Cardiac muscle cell (in vitro differentiated cells and primary cell): ENCODE measurements at regions not wholly inside any gene's neighbourhood (a gene's known extent, or its start where the extent isn't known, plus 50 kb on each side); places are given as distances from the start of the nearest gene placed in this dataset.

ENCODE experiments used
- DNase-seq, 2 donors: peaks; one replicate each; pipeline versions ENCODE4 v3.0.0 to v3.0.0-alpha.2; 2010 to 2017; ENCODE audit warnings: low read depth in 1 of 2, low spot score in 1 of 2
- H3K27ac ChIP-seq: fragments of 200-600 bp; sonication (generic); 2 replicates; pipeline ENCODE4 v1.5.1; 2016
- H3K27me3 ChIP-seq: fragments of 200-600 bp; sonication (generic); 2 replicates; pipeline ENCODE4 v1.6.0; 2016; ENCODE audit warnings: control low read depth
- H3K36me3 ChIP-seq: fragments of 200-600 bp; sonication (generic); 2 replicates; pipeline ENCODE4 v1.5.1; 2016; ENCODE audit warnings: control low read depth
- H3K4me1 ChIP-seq: fragments of 200-600 bp; sonication (generic); 2 replicates; pipeline ENCODE4 v1.8.1; 2017; ENCODE audit warnings: low read depth, mild to moderate bottlenecking, mixed run types
- H3K4me3 ChIP-seq: fragments of 200-600 bp; sonication (generic); 2 replicates; pipeline ENCODE4 v1.5.1; 2016; ENCODE audit warnings: mild to moderate bottlenecking
- H3K9me3 ChIP-seq: fragments of 200-600 bp; sonication (generic); 2 replicates; pipeline ENCODE4 v1.5.1; 2017; ENCODE audit warnings: low read depth, mild to moderate bottlenecking, control low read depth
- CTCF ChIP-seq: IDR thresholded peaks from 2 replicates; pipeline ENCODE4 v1.5.1; 2012; ENCODE audit warnings: low read depth, mild to moderate bottlenecking, low read length

DNA sequence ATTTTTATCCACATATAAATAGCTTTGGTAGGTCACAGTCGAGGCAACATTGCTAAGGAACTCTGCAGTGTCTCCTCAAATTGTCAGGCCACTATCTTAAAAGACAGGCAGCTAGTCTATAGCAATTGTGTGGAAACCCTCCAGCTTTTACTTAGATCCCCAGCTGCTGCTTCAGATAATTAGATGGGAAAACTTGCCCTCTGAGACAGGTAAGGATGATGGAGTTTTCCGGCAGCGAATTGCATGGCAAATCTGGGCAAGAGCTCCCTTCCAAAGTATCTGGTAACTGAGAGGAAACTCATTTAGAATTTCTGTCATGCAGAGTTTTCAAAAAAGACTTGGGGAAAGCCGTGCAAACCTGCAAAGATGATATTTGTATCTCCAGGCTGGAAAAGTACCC is 886.2 kb downstream of the UQCRFS1 start:
- no peak for DNase-seq
- no peaks in the 10 kb centered on the region for H3K4me1 ChIP-seq
- H3K4me3 ChIP-seq = no peak overlapping the region
- TF ChIP-seq CTCF = no peak
- H3K9me3 ChIP-seq = no peaks in the 10 kb centered on the region
- no peak overlapping the region for H3K27ac ChIP-seq
- H3K27me3 ChIP-seq = no peaks in the 10 kb centered on the region
- H3K36me3 ChIP-seq = no peaks in the 10 kb centered on the region

DNA sequence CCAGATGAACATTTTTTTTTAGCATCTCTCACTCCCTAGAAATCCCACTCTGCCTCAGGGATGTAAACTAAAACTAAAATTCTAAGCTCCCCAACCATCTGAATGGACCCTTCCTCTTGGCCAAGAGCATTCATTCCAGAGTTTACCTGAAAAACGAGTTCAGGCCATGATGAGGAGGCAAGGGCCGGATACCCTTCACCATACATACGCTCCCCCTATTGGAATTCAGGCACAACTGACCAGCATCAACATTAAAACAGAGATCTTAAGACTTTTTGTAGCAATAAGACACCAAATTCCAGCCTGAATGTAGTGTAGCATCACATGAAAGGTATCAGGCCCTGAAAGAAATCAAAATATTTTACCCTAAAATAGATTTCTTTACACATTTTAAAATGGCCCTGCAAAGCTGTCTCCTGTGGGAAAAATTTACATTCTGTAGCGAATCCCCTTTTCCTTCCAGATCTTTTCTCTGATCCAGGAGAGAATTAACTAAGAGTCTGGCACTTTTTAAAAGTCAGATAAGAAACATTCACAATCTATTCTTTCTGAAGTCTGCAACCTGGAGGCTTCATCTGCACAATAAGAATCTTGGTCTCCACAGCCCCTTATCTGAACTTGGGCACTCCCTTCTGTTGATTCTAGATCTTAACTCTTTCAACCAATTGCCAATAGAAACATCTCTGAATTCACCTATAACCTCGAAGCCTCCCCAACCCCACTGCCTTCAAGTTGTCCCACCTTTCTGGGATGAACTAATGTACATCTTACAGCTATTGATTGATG is 888.5 kb downstream of the UQCRFS1 start:
- no peaks in the 10 kb centered on the region for H3K4me1 ChIP-seq
- no peaks in the 10 kb centered on the region for H3K9me3 ChIP-seq
- peak; percentile 3 to 22 for DNase-seq
- no peaks in the 10 kb centered on the region for H3K27me3 ChIP-seq
- H3K36me3 ChIP-seq = no peaks in the 10 kb centered on the region
- no peak overlapping the region for H3K4me3 ChIP-seq
- peak; percentile 17 for TF ChIP-seq CTCF
- no peak overlapping the region for H3K27ac ChIP-seq

DNA sequence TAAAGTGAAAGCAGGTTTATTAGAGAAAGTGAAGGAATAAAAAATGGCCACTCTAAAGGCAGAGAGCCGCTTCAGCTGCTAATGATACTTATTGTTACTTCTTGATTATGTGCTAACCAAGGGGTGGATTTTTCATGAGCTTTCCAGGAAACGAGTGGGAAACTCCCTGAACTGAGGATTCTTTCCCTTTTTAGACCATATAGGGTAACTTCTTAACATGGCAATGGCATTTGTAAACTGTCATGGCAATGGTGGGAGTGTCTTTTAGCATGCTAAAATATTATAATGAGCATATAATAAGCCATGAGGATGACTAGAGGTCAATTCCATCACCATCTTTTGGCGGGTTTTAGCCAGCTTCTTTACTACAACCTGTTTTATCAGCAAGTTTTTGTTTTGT is 890.0 kb downstream of the UQCRFS1 start:
- no peak overlapping the region for H3K4me3 ChIP-seq

DNA sequence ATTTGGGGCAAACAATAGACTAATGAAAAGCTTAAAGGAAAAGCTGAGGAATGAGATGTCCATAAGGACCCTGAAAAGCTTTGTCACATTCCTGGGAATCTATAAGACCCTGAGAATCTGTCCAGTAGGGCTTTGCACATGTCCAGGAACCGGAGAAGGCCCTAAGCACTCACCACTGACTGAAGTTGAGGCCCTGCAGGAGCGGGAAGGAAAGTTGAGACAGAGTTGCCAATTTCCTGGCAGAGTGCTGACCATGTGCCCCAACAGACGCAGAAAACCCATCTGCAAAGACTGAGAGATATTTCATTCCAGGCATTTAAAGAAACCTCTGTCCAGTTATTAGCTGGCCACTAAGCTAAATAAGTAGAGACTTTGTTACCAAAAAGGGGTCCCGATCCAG is 890.5 kb downstream of the UQCRFS1 start:
- no peaks in the 10 kb centered on the region for H3K27me3 ChIP-seq
- no peaks in the 10 kb centered on the region for H3K36me3 ChIP-seq
- TF ChIP-seq CTCF = no peak
- no peaks in the 10 kb centered on the region for H3K4me1 ChIP-seq
- H3K9me3 ChIP-seq = no peaks in the 10 kb centered on the region
- H3K27ac ChIP-seq = no peak overlapping the region
- H3K4me3 ChIP-seq = no peak overlapping the region
- DNase-seq = no peak

More for the DNA sequence above, 890.0 kb downstream of the UQCRFS1 start:
- DNase-seq = no peak
- H3K9me3 ChIP-seq = no peaks in the 10 kb centered on the region
- H3K4me1 ChIP-seq = no peaks in the 10 kb centered on the region
- H3K36me3 ChIP-seq = no peaks in the 10 kb centered on the region
- H3K27me3 ChIP-seq = no peaks in the 10 kb centered on the region
- H3K27ac ChIP-seq = no peak overlapping the region
- TF ChIP-seq CTCF = no peak

- no peak overlapping the region for H3K27ac ChIP-seq
- H3K4me3 ChIP-seq = no peak overlapping the region
- H3K4me1 ChIP-seq = no peaks in the 10 kb centered on the region
- no peaks in the 10 kb centered on the region for H3K9me3 ChIP-seq
- no peaks in the 10 kb centered on the region for H3K27me3 ChIP-seq
- no peak for TF ChIP-seq CTCF
- no peak for DNase-seq
- H3K36me3 ChIP-seq = no peaks in the 10 kb centered on the region
These were observed 893.0 kb downstream of the UQCRFS1 start for GRCh38 chr19:28319918-28320317.
